ENCODE measurements at regions not wholly inside any gene's neighbourhood (a gene's known extent, or its start where the extent isn't known, plus 50 kb on each side); places are given as distances from the start of the nearest gene placed in this dataset.

GRCh38 chr9:23326597-23326996 is 499.4 kb downstream of the ELAVL2 start:
- DNase-seq: no peak

- no peak for DNase-seq
Observed at GRCh38 chr9:23341346-23341745, 484.7 kb downstream of the ELAVL2 start.

GRCh38 chr9:23342291-23342690 is 483.7 kb downstream of the ELAVL2 start:
- no peak for DNase-seq

GRCh38 chr9:23343226-23343625 is 482.8 kb downstream of the ELAVL2 start:
- no peak for DNase-seq

GRCh38 chr9:23361096-23361495 is 464.9 kb downstream of the ELAVL2 start:
- DNase-seq: no peak

- no peak for DNase-seq
Observed at GRCh38 chr9:23372703-23373102, 453.3 kb downstream of the ELAVL2 start.

- no peak for DNase-seq
Observed at GRCh38 chr9:23375511-23375910, 450.5 kb downstream of the ELAVL2 start.

GRCh38 chr9:23379842-23380241 is 446.2 kb downstream of the ELAVL2 start:
- DNase-seq: no peak

GRCh38 chr9:23380821-23381220 is 445.2 kb downstream of the ELAVL2 start:
- no peak for DNase-seq

- no peak for DNase-seq
Observed at GRCh38 chr9:23382418-23382817, 443.6 kb downstream of the ELAVL2 start.

GRCh38 chr9:23394189-23394588 is 431.9 kb downstream of the ELAVL2 start:
- DNase-seq: no peak

GRCh38 chr9:23408874-23409273 is 417.2 kb downstream of the ELAVL2 start:
- DNase-seq: no peak

GRCh38 chr9:23412046-23412445 is 414.0 kb downstream of the ELAVL2 start:
- DNase-seq: no peak

- DNase-seq: no peak
Observed at GRCh38 chr9:23412458-23412857, 413.6 kb downstream of the ELAVL2 start.

GRCh38 chr9:23413541-23413940 is 412.5 kb downstream of the ELAVL2 start:
- no peak for DNase-seq

GRCh38 chr9:23423999-23424398 is 402.0 kb downstream of the ELAVL2 start:
- no peak for DNase-seq

GRCh38 chr9:23426144-23426543 is 399.9 kb downstream of the ELAVL2 start:
- no peak for DNase-seq

- no peak for DNase-seq
Observed at GRCh38 chr9:23431459-23431858, 394.6 kb downstream of the ELAVL2 start.

GRCh38 chr9:23434654-23435053 is 391.4 kb downstream of the ELAVL2 start:
- no peak for DNase-seq

GRCh38 chr9:23438299-23438907 is 387.6 kb downstream of the ELAVL2 start:
- no peak for DNase-seq

- DNase-seq: no peak
Observed at GRCh38 chr9:23441275-23441674, 384.8 kb downstream of the ELAVL2 start.

- DNase-seq: no peak
Observed at GRCh38 chr9:23444658-23445057, 381.4 kb downstream of the ELAVL2 start.

GRCh38 chr9:23447166-23447565 is 378.9 kb downstream of the ELAVL2 start:
- DNase-seq: no peak

- no peak for DNase-seq
Observed at GRCh38 chr9:23447944-23448343, 378.1 kb downstream of the ELAVL2 start.

- DNase-seq: no peak
Observed at GRCh38 chr9:23451802-23452418, 374.1 kb downstream of the ELAVL2 start.
